GM23338 (cell line): ENCODE measurements at regions not wholly inside any gene's neighbourhood (a gene's known extent, or its start where the extent isn't known, plus 50 kb on each side); places are given as distances from the start of the nearest gene placed in this dataset.

Experiments
- ATAC-seq: fragments of 200-7000 bp; cut with Tn5 transposase; 3 replicates; pipeline ENCODE4 v1.9.1; 2020
- DNase-seq: peaks from one replicate; pipeline ENCODE4 v3.0.0-alpha.2; 2015; ENCODE audit warnings: low spot score
- H2AFZ ChIP-seq: fragments of 200-600 bp; sonication (generic); 2 replicates; pipeline ENCODE4 v1.8.0; 2016; ENCODE audit warnings: antibody characterized with exemption, mild to moderate bottlenecking, moderate library complexity
- H3F3A ChIP-seq: fragments of 200-600 bp; sonication (generic); replicated peaks from 2 replicates; pipeline ENCODE4 v1.8.0; 2017; ENCODE audit warnings: antibody characterized with exemption, mixed run types, low read depth
- H3K27ac ChIP-seq: fragments of 200-600 bp; sonication (generic); 2 replicates; pipeline ENCODE4 v1.6.1; 2016; ENCODE audit warnings: low read depth
- H3K27me3 ChIP-seq: fragments of 200-600 bp; sonication (generic); 2 replicates; pipeline ENCODE4 v1.8.0; 2016; ENCODE audit warnings: mild to moderate bottlenecking, mixed run types, moderate library complexity; ENCODE audit not compliant: insufficient read depth
- H3K36me3 ChIP-seq: fragments of 200-600 bp; sonication (generic); 2 replicates; pipeline ENCODE4 v1.8.0; 2016; ENCODE audit warnings: mild to moderate bottlenecking; ENCODE audit not compliant: insufficient read depth
- H3K4me1 ChIP-seq: fragments of 200-600 bp; sonication (generic); 2 replicates; pipeline ENCODE4 v1.8.0; 2016; ENCODE audit warnings: mild to moderate bottlenecking, moderate library complexity; ENCODE audit not compliant: insufficient read depth
- H3K4me2 ChIP-seq: fragments of 200-600 bp; sonication (generic); 2 replicates; pipeline ENCODE4 v1.7.1; 2017; ENCODE audit warnings: mixed run types
- H3K4me3 ChIP-seq: fragments of 200-600 bp; sonication (generic); 2 replicates; pipeline ENCODE4 v1.6.1; 2016; ENCODE audit warnings: mixed run types
- H3K79me2 ChIP-seq: fragments of 200-600 bp; sonication (generic); replicated peaks from 2 replicates; pipeline ENCODE4 v1.8.0; 2017; ENCODE audit warnings: mild to moderate bottlenecking; ENCODE audit not compliant: insufficient read depth
- H3K9me2 ChIP-seq: fragments of 200-600 bp; sonication (generic); 2 replicates; pipeline ENCODE4 v1.8.0; 2017; ENCODE audit not compliant: insufficient read depth
- H4K20me1 ChIP-seq: fragments of 200-600 bp; sonication (generic); replicated peaks from 2 replicates; pipeline ENCODE4 v1.8.0; 2017; ENCODE audit warnings: mild to moderate bottlenecking; ENCODE audit not compliant: insufficient read depth
- H3K27ac Mint-ChIP-seq: 2 replicates; pipeline ENCODE4 v1.8.0; 2020; ENCODE audit warnings: inconsistent platforms, mild to moderate bottlenecking, moderate library complexity, mixed read lengths
- H3K27me3 Mint-ChIP-seq: 3 replicates; pipeline ENCODE4 v1.8.0; 2022; ENCODE audit warnings: low read depth, mild to moderate bottlenecking, moderate library complexity, mixed read lengths, inconsistent platforms; ENCODE audit not compliant: insufficient read depth, poor library complexity
- H3K36me3 Mint-ChIP-seq: 3 replicates; pipeline ENCODE4 v1.8.0; 2021; ENCODE audit warnings: low read depth, mild to moderate bottlenecking, inconsistent platforms, moderate library complexity, mixed read lengths
- H3K4me1 Mint-ChIP-seq: 3 replicates; pipeline ENCODE4 v1.8.0; 2020; ENCODE audit warnings: mild to moderate bottlenecking, inconsistent platforms, mixed read lengths
- H3K4me3 Mint-ChIP-seq: 3 replicates; pipeline ENCODE4 v1.8.0; 2021; ENCODE audit warnings: moderate library complexity, mild to moderate bottlenecking, inconsistent platforms, mixed read lengths
- H3K9me3 Mint-ChIP-seq: 3 replicates; pipeline ENCODE4 v1.8.0; 2020; ENCODE audit warnings: moderate library complexity, mild to moderate bottlenecking, inconsistent platforms, mixed read lengths
- CREB1 ChIP-seq: fragments of 250-450 bp; sonication (Bioruptor Pico); IDR thresholded peaks from 2 replicates; pipeline ENCODE4 v1.5.0; 2020; ENCODE audit warnings: low read depth, mild to moderate bottlenecking, moderate library complexity
- EZH2 ChIP-seq: fragments of 200-600 bp; sonication (generic); IDR thresholded peaks from one replicate; pipeline ENCODE4 v1.8.0; 2017; ENCODE audit warnings: antibody characterized with exemption, mild to moderate bottlenecking, low read depth; ENCODE audit not compliant: unreplicated experiment
- EZH2phosphoT487 ChIP-seq: fragments of 200-600 bp; sonication (generic); IDR thresholded peaks from one replicate; pipeline ENCODE4 v1.8.1; 2018; ENCODE audit warnings: antibody characterized with exemption; ENCODE audit not compliant: unreplicated experiment
- NANOG ChIP-seq: IDR thresholded peaks from 2 replicates; pipeline ENCODE4 v1.6.1; 2016; ENCODE audit warnings: antibody characterized with exemption, borderline replicate concordance
- ZNF331 ChIP-seq: fragments of 250-450 bp; sonication (Bioruptor Pico); IDR thresholded peaks from 2 replicates; pipeline ENCODE4 v1.5.0; 2020; ENCODE audit warnings: low read depth, mild to moderate bottlenecking, moderate library complexity
- TF ChIP-seq, protein P1 (sequence below): IDR thresholded peaks from 2 replicates; pipeline ENCODE4 v1.6.1; 2016; ENCODE audit warnings: antibody characterized with exemption
- TF ChIP-seq, protein P2 (sequence below), 2 experiments: fragments of 200-600 bp in 1 of 2; sonication (generic) in 1 of 2; conservative IDR thresholded peaks; 2 replicates each; pipeline versions ENCODE4 v1.5.1 to v1.6.1; 2016 to 2017; ENCODE audit warnings: antibody characterized with exemption in 2 of 2, low read depth in 2 of 2, mild to moderate bottlenecking in 2 of 2, moderate library complexity in 1 of 2
- TF ChIP-seq, protein P3 (sequence below): IDR thresholded peaks from one replicate; pipeline ENCODE4 v1.6.1; 2018; ENCODE audit warnings: antibody characterized with exemption; ENCODE audit not compliant: unreplicated experiment

DNA sequence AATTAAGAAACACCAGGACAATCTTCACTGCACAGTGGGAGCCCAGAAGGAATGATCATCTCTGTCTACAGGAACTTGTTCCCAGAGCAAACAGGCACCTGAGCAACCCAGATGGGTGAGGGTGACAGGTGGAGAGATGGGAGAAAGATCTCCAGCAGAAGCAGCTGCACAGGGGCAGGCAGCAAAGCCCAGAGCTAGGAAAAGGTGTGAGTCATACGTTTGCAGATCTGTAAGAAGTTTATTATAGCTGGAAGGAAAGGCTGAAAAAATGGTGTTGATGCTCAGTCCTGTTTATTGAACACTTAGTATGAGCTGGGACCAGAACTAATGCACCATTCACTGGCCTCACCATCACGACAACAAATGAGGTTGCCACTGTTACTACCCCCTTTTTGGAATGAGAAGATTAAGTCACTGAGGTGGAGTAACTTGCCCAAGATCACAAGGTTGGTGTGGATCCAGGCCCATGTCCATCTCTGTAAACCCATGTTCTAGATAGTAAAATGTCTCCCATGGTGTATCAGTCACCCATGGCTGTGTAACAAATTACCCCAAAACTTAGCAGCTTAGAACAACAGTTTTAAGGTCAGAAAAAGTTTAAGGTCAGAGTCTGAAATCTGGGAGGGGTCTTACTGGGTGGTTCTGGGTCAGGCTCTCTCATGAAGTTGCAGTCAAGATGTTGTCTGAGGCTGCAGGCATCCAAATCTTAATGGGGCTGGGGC, 506.9 kb downstream of the RPS24 start:
- Histone ChIP-seq H3K4me2 (no peak overlapping the region), H3K4me3 (no peak overlapping the region), H3K4me1 (no peaks in the 10 kb centered on the region), H3K27me3 (no peaks in the 10 kb centered on the region), H3K27ac (no peak overlapping the region), H3K79me2 (no peaks in the 10 kb centered on the region), H4K20me1 (no peaks in the 10 kb centered on the region), H2AFZ (no peak overlapping the region), H3F3A (no peaks in the 10 kb centered on the region), H3K9me2 (0 out of 2 replicates have a peak, but pooled peaks cover under 1% of the 10 kb centered on the region), H3K36me3 (no peaks in the 10 kb centered on the region)
- ATAC-seq (no peak), DNase-seq (no peak)
- no peak overlapping the region for H3K4me3 Mint-ChIP-seq
- peaks cover 8% of the 10 kb centered on the region for H3K27me3 Mint-ChIP-seq
- no peak overlapping the region for H3K27ac Mint-ChIP-seq
- no peak for TF ChIP-seq EZH2phosphoT487
- TF ChIP-seq, protein P1, sequence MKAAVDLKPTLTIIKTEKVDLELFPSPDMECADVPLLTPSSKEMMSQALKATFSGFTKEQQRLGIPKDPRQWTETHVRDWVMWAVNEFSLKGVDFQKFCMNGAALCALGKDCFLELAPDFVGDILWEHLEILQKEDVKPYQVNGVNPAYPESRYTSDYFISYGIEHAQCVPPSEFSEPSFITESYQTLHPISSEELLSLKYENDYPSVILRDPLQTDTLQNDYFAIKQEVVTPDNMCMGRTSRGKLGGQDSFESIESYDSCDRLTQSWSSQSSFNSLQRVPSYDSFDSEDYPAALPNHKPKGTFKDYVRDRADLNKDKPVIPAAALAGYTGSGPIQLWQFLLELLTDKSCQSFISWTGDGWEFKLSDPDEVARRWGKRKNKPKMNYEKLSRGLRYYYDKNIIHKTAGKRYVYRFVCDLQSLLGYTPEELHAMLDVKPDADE: no peak
- TF ChIP-seq, protein P2, sequence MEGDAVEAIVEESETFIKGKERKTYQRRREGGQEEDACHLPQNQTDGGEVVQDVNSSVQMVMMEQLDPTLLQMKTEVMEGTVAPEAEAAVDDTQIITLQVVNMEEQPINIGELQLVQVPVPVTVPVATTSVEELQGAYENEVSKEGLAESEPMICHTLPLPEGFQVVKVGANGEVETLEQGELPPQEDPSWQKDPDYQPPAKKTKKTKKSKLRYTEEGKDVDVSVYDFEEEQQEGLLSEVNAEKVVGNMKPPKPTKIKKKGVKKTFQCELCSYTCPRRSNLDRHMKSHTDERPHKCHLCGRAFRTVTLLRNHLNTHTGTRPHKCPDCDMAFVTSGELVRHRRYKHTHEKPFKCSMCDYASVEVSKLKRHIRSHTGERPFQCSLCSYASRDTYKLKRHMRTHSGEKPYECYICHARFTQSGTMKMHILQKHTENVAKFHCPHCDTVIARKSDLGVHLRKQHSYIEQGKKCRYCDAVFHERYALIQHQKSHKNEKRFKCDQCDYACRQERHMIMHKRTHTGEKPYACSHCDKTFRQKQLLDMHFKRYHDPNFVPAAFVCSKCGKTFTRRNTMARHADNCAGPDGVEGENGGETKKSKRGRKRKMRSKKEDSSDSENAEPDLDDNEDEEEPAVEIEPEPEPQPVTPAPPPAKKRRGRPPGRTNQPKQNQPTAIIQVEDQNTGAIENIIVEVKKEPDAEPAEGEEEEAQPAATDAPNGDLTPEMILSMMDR (conservative IDR thresholded peaks at IDR 0.05; ENCODE audit: low read depth in 2 of 2): no peak
- no peak for TF ChIP-seq ZNF331 (CRISPR knock-in tag)
- H3K4me1 Mint-ChIP-seq: peaks cover 8% of the 10 kb centered on the region; the same call in 2 of the 3 replicates
- no peaks in the 10 kb centered on the region for H3K36me3 Mint-ChIP-seq
- no peaks in the 10 kb centered on the region; the same call in 1 of the 3 replicates for H3K9me3 Mint-ChIP-seq

DNA sequence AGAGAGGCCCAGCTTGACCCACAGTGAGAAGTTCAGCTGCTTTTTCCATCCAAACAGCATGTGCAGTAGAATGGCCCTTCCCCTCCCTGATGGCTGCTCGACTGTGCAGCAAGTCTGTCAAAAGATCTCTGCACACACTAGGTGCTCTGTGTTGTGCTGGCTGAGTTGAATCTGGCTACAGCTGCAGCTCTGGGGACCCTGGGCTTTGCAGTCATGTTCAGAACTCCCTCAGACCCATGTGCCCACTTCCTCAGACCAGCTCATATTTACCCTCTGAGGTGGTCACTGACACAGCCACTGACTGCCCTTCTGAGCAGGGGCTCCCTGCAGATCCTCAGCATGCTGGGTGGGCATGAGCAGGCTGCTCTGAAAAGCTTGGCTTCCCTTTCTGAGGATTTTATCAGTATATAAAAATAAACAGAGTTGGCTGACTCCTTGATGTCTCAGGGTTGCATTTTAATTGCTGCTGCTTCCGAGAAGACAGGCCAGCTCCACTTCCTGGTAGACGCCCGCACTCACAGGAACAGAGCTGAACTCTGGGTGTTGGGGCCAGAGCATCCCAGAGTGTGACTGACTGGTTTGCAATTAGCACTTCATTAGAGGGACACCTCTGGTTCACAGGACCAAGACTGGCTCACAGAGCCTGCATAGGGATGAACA, 507.9 kb downstream of the RPS24 start:
- H3K9me3 Mint-ChIP-seq: no peaks in the 10 kb centered on the region; the same call in 1 of the 3 replicates
- no peak overlapping the region for H3K4me3 Mint-ChIP-seq
- no peak overlapping the region for H3K4me2 ChIP-seq
- DNase-seq (no peak), ATAC-seq (no peak)
- no peaks in the 10 kb centered on the region for H3K27me3 ChIP-seq
- TF ChIP-seq, protein P3, sequence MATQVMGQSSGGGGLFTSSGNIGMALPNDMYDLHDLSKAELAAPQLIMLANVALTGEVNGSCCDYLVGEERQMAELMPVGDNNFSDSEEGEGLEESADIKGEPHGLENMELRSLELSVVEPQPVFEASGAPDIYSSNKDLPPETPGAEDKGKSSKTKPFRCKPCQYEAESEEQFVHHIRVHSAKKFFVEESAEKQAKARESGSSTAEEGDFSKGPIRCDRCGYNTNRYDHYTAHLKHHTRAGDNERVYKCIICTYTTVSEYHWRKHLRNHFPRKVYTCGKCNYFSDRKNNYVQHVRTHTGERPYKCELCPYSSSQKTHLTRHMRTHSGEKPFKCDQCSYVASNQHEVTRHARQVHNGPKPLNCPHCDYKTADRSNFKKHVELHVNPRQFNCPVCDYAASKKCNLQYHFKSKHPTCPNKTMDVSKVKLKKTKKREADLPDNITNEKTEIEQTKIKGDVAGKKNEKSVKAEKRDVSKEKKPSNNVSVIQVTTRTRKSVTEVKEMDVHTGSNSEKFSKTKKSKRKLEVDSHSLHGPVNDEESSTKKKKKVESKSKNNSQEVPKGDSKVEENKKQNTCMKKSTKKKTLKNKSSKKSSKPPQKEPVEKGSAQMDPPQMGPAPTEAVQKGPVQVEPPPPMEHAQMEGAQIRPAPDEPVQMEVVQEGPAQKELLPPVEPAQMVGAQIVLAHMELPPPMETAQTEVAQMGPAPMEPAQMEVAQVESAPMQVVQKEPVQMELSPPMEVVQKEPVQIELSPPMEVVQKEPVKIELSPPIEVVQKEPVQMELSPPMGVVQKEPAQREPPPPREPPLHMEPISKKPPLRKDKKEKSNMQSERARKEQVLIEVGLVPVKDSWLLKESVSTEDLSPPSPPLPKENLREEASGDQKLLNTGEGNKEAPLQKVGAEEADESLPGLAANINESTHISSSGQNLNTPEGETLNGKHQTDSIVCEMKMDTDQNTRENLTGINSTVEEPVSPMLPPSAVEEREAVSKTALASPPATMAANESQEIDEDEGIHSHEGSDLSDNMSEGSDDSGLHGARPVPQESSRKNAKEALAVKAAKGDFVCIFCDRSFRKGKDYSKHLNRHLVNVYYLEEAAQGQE: no peak
- TF ChIP-seq CREB1 (CRISPR knock-in tag) (no peak), NANOG (no peak), EZH2phosphoT487 (no peak), EZH2 (no peak), ZNF331 (CRISPR knock-in tag) (no peak)
- TF ChIP-seq, protein P2 (conservative IDR thresholded peaks at IDR 0.05; ENCODE audit: low read depth in 2 of 2): no peak
- H2AFZ ChIP-seq: no peak overlapping the region
- H4K20me1 ChIP-seq: no peaks in the 10 kb centered on the region
- no peak overlapping the region for H3K4me3 ChIP-seq
- no peaks in the 10 kb centered on the region for H3F3A ChIP-seq
- H3K27ac ChIP-seq: no peak overlapping the region
- H3K36me3 ChIP-seq: no peaks in the 10 kb centered on the region
- no peaks in the 10 kb centered on the region for H3K36me3 Mint-ChIP-seq
- peaks cover 8% of the 10 kb centered on the region; the same call in 2 of the 3 replicates for H3K4me1 Mint-ChIP-seq
- no peaks in the 10 kb centered on the region for H3K79me2 ChIP-seq
- no peak overlapping the region for H3K27ac Mint-ChIP-seq
- H3K4me1 ChIP-seq: no peaks in the 10 kb centered on the region
- H3K27me3 Mint-ChIP-seq: peaks cover 8% of the 10 kb centered on the region
- H3K9me2 ChIP-seq: peaks cover 8% of the 10 kb centered on the region; the same call in 1 of the 2 replicates
